NCI-H1092 treated with DMSO at 0.1 percent for 48 hours (cell line): ENCODE measurements at regions not wholly inside any gene's neighbourhood (a gene's known extent, or its start where the extent isn't known, plus 50 kb on each side); places are given as distances from the start of the nearest gene placed in this dataset.

Experiments used
- DNase-seq: peaks from one replicate; lab custom pipeline; 2025; lab: John Stamatoyannopoulos, UW

- no peak for DNase-seq
These were observed 240.9 kb upstream of the SALL1 start for GRCh38 chr16:51391798-51392511.

- DNase-seq, result no peak
These were observed 239.8 kb upstream of the SALL1 start for GRCh38 chr16:51390877-51391276.

GRCh38 chr16:51389881-51390280 is 238.8 kb upstream of the SALL1 start:
- DNase-seq, result no peak

- no peak for DNase-seq
These were observed 237.5 kb upstream of the SALL1 start for GRCh38 chr16:51388516-51388951.

GRCh38 chr16:51383909-51384308 is 232.8 kb upstream of the SALL1 start:
- DNase-seq, result no peak

GRCh38 chr16:51382940-51383339 is 231.9 kb upstream of the SALL1 start:
- DNase-seq, result no peak

GRCh38 chr16:51382211-51382610 is 231.1 kb upstream of the SALL1 start:
- no peak for DNase-seq

GRCh38 chr16:51376080-51376479 is 225.0 kb upstream of the SALL1 start:
- DNase-seq, result no peak

GRCh38 chr16:51374790-51375189 is 223.7 kb upstream of the SALL1 start:
- DNase-seq, result no peak

- DNase-seq, result no peak
These were observed 223.3 kb upstream of the SALL1 start for GRCh38 chr16:51374346-51374745.

- DNase-seq, result no peak
These were observed 214.6 kb upstream of the SALL1 start for GRCh38 chr16:51365715-51366114.

- DNase-seq, result no peak
These were observed 208.3 kb upstream of the SALL1 start for GRCh38 chr16:51359141-51359955.

GRCh38 chr16:51357839-51358238 is 206.8 kb upstream of the SALL1 start:
- no peak for DNase-seq

- no peak for DNase-seq
These were observed 204.8 kb upstream of the SALL1 start for GRCh38 chr16:51355875-51356274.

- no peak for DNase-seq
These were observed 204.1 kb upstream of the SALL1 start for GRCh38 chr16:51355195-51355594.

GRCh38 chr16:51353055-51353454 is 202.0 kb upstream of the SALL1 start:
- no peak for DNase-seq

GRCh38 chr16:51349626-51350025 is 198.6 kb upstream of the SALL1 start:
- DNase-seq, result no peak

GRCh38 chr16:51343411-51343810 is 192.3 kb upstream of the SALL1 start:
- DNase-seq, result no peak

GRCh38 chr16:51341204-51341603 is 190.1 kb upstream of the SALL1 start:
- DNase-seq, result no peak

GRCh38 chr16:51337662-51338061 is 186.6 kb upstream of the SALL1 start:
- no peak for DNase-seq

GRCh38 chr16:51328733-51329132 is 177.7 kb upstream of the SALL1 start:
- DNase-seq, result no peak

GRCh38 chr16:51327001-51327400 is 175.9 kb upstream of the SALL1 start:
- no peak for DNase-seq

- DNase-seq, result no peak
These were observed 175.2 kb upstream of the SALL1 start for GRCh38 chr16:51326131-51326856.
